GM21717 (cell line): ENCODE measurements at regions not wholly inside any gene's neighbourhood (a gene's known extent, or its start where the extent isn't known, plus 50 kb on each side); places are given as distances from the start of the nearest gene placed in this dataset.

Experiments
- ATAC-seq: cut with Tn5 transposase; IDR thresholded peaks from one replicate; pipeline ENCODE4 v1.9.1; 2021; ENCODE audit warnings: mild to moderate bottlenecking, moderate library complexity; ENCODE audit not compliant: unreplicated experiment

GRCh38 chr13:21316376-21316775 is 139.9 kb downstream of the MRPL57 start:
- ATAC-seq, result no peak

- ATAC-seq, result no peak
Observed at GRCh38 chr13:21318891-21319532, 140.1 kb downstream of the ZDHHC20 start.

- ATAC-seq, result no peak
Observed at GRCh38 chr13:21319869-21320641, 139.0 kb downstream of the ZDHHC20 start.

GRCh38 chr13:21320642-21321034 is 138.5 kb downstream of the ZDHHC20 start:
- ATAC-seq, result no peak

GRCh38 chr13:21321269-21321668 is 137.8 kb downstream of the ZDHHC20 start:
- no peak for ATAC-seq

GRCh38 chr13:21322327-21322965 is 136.7 kb downstream of the ZDHHC20 start:
- ATAC-seq, result no peak
